Activated naive CD8-positive, alpha-beta T cell treated with anti-CD3 and anti-CD28 coated beads, Interleukin-2, amount 10 ng/mL, durations not matched to agents 7 days and 5 days (primary cell): ENCODE measurements at regions not wholly inside any gene's neighbourhood (a gene's known extent, or its start where the extent isn't known, plus 50 kb on each side); places are given as distances from the start of the nearest gene placed in this dataset.
A peak's percentile ranks its signal among the peaks of the same experiment; 100 is the strongest.

Experiments
- ATAC-seq: fragments of 150-1000 bp; cut with Tn5 transposase; one replicate; pipeline ENCODE4 v1.10.0; 2021; ENCODE audit warnings: low read depth, moderate library complexity
- POLR2A ChIA-PET: fragments of 350-600 bp; sonication (Branson Sonifier 250); formaldehyde crosslinking; loops from one replicate; lab custom pipeline; 2021; ENCODE audit warnings: antibody characterized with exemption; lab: Charles Lee
- DNase-seq: peaks from one replicate; pipeline ENCODE4 v3.0.0; 2021
- H3K27ac Mint-ChIP-seq: one replicate; pipeline ENCODE4 v1.8.0; 2022; ENCODE audit warnings: mild to moderate bottlenecking, mixed read lengths
- H3K27me3 Mint-ChIP-seq: one replicate; pipeline ENCODE4 v1.8.0; 2022; ENCODE audit warnings: mild to moderate bottlenecking, moderate library complexity, mixed read lengths
- H3K36me3 Mint-ChIP-seq: one replicate; pipeline ENCODE4 v1.8.0; 2021; ENCODE audit warnings: mild to moderate bottlenecking, mixed read lengths
- H3K4me1 Mint-ChIP-seq: one replicate; pipeline ENCODE4 v1.8.0; 2021; ENCODE audit warnings: mixed read lengths
- H3K4me3 Mint-ChIP-seq: one replicate; pipeline ENCODE4 v1.8.0; 2022; ENCODE audit warnings: mild to moderate bottlenecking, moderate library complexity, mixed read lengths
- H3K9me3 Mint-ChIP-seq: one replicate; pipeline ENCODE4 v1.8.0; 2021; ENCODE audit warnings: mixed read lengths

DNA sequence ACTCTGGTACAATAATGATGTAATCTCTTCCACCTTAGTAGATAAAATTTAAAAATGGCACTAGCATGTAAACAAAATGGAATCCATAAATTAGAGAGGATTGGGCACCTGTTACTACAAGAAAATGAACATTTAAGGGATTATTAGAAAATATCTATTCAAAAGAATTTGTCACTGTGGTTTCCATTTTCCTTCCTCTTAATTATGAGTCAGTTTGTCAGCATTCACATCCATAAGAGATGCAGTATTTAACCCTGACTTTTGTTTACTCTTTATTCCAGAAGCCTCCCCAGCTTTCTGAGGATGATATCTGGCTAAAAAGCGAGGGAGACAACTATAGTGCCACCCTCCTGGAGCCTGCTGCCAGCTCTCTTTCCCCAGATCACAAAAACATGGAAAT, 72.1 kb downstream of the C9orf152 start:
- Mint-ChIP-seq H3K4me3 (no peak overlapping the region), H3K27ac (no peak overlapping the region), H3K4me1 (no peaks in the 10 kb centered on the region), H3K27me3 (peaks cover 6% of the 10 kb centered on the region), H3K36me3 (no peaks in the 10 kb centered on the region), H3K9me3 (no peaks in the 10 kb centered on the region)
- DNase-seq (no peak), ATAC-seq (no peak)
- POLR2A ChIA-PET, result no interaction called here

GRCh38 chr9:110136802-110137201, 71.2 kb downstream of the C9orf152 start:
- POLR2A ChIA-PET, result no interaction called here
- no peak overlapping the region for H3K4me3 Mint-ChIP-seq
- peaks cover 7% of the 10 kb centered on the region for H3K27me3 Mint-ChIP-seq
- ATAC-seq (no peak), DNase-seq (no peak)
- no peaks in the 10 kb centered on the region for H3K4me1 Mint-ChIP-seq
- H3K27ac Mint-ChIP-seq, result no peak overlapping the region
- no peaks in the 10 kb centered on the region for H3K9me3 Mint-ChIP-seq
- peaks cover 4% of the 10 kb centered on the region for H3K36me3 Mint-ChIP-seq

DNA sequence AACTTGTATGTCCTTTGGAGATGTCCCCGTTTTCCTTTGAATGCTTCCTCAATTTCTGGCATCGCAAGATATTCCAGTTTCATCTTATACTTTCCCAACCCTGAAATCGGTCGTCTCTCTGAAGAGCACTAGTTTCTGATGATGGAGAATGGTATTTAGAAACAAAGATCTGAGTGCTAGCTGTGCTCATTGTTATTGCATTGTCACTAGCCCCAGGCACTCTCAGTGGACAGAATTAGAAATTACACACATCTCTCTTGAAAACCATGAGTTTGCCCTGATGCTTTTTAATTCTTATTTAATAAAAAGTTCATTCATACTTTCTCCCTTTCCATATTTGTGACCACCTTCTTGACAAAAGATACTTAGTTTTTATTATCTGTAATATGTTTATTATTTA, 67.7 kb downstream of the C9orf152 start:
- Mint-ChIP-seq H3K36me3 (peaks cover 4% of the 10 kb centered on the region), H3K9me3 (peaks cover 3% of the 10 kb centered on the region), H3K27ac (no peak overlapping the region), H3K27me3 (peaks cover 9% of the 10 kb centered on the region), H3K4me3 (no peak overlapping the region), H3K4me1 (peaks cover 27% of the 10 kb centered on the region)
- no peak for ATAC-seq
- DNase-seq, result no peak
- POLR2A ChIA-PET, result no interaction called here

DNA sequence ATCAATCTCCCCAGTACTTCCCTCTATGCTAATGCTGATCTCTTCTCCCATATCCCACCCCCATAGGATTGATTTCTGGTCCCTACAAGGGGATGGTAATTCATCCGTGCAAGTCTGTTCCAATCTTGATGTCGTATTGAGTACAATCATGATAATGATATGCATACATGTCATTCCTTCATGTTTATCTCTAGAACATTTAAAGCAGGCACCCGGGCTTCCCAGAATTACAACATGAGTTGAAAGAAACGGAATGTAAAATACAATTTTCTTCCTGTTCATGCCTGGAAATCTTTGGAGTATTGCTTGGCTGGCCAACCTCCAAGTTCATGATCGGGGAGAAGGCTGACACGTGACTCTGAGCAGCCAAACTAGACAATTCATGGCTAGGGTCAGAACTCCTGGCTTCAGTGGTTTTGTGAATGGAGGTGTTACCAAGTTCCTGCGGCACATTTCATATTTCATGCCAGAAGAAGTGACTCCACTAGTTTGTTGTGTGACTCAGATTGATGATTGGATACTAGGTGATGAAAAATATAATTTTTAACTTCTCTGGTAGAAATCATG, 66.6 kb downstream of the C9orf152 start:
- H3K4me3 Mint-ChIP-seq, result no peak overlapping the region

DNA sequence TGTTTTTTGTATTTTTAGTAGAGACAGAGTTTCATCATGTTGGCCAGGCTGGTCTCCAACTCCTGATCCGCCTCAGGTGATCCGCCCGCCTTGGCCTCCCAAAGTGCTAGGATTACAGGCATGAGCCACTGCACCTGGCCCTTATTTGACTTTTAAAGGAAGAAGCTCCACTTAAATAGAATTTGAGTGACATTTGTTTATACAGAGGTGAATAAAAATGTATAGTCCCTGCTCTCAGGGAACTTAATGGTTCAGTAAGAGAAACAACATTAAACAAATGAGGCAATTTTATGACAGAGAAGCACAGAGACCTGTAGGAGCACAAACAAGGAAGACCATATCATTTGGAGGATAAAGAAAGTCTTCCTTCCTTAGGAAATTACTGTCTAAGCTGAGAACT, 65.7 kb downstream of the C9orf152 start:
- Mint-ChIP-seq H3K27ac (peak overlapping the region; percentile 88), H3K4me3 (peak overlapping the region; percentile 5), H3K27me3 (peaks cover 9% of the 10 kb centered on the region), H3K36me3 (peaks cover 6% of the 10 kb centered on the region), H3K9me3 (peaks cover 3% of the 10 kb centered on the region), H3K4me1 (peaks cover 36% of the 10 kb centered on the region)
- POLR2A ChIA-PET, result no interaction called here
- DNase-seq (no peak), ATAC-seq (no peak)

More for the DNA sequence above, 66.6 kb downstream of the C9orf152 start:
- POLR2A ChIA-PET, result no interaction called here
- Mint-ChIP-seq H3K36me3 (peaks cover 5% of the 10 kb centered on the region), H3K27ac (no peak overlapping the region), H3K27me3 (peaks cover 9% of the 10 kb centered on the region), H3K4me1 (peaks cover 31% of the 10 kb centered on the region), H3K9me3 (peaks cover 3% of the 10 kb centered on the region)
- no peak for DNase-seq
- ATAC-seq, result no peak

DNA sequence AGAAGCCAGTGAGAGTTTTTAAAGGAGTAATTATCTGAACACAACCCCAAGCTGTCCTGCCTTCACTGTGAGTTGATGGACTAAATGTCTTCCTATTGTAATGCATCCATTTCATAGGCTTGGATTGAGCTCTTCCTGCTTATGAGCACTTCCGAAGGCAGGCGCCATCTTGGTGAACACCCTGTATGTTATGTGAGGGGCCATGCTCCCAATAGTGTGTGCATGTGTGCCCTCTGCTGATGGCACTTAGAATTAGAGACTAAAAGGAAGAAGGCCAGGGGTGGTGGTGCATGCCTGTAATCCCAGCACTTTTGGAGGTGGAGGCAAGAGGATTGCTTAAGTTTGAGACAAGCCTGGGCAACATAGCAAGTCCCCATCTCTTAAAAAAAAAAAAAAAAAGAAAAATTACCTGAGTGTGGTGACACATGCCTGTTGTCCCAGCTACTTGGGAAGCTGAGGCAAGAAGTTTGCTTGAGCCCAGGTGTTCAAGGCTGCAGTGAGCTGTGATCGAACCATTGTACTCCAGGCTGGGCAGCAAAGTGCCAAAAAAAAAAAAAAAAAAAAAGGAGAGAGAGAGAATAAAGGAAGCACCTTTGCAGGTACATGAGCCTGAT, 65.0 kb downstream of the C9orf152 start:
- POLR2A ChIA-PET, result interaction anchor here (1.9 kb wide), 1 partner anchor 14 kb away, joined by 6 read pairs; no protein-coding TSS in a partner anchor
- H3K36me3 Mint-ChIP-seq, result peaks cover 6% of the 10 kb centered on the region
- H3K27ac Mint-ChIP-seq, result peak overlapping the region; percentile 88
- H3K4me3 Mint-ChIP-seq, result peak overlapping the region; percentile 76
- H3K27me3 Mint-ChIP-seq, result peaks cover 9% of the 10 kb centered on the region
- DNase-seq (no peak), ATAC-seq (no peak)
- peaks cover 3% of the 10 kb centered on the region for H3K9me3 Mint-ChIP-seq
- peaks cover 43% of the 10 kb centered on the region for H3K4me1 Mint-ChIP-seq

DNA sequence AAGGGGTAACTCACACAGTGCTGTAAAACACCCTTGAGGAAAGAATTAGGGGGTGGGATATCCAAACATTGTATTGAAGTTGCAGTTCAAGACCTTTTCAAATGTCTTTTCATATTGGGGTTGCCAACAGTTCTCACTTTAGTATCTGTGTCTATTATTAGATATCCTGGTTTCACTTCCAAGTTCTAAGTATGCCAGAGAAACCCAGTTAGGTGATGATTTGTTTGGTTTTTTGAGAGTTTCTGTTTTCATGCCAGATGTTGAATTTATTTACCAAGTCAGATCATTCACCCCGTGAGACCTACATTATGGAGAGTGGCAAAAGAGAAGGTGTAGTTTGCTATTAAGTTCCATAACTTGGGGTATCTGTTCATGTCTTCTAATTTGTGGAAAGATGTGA, 64.5 kb downstream of the C9orf152 start:
- Mint-ChIP-seq H3K4me1 (peaks cover 48% of the 10 kb centered on the region), H3K4me3 (peak overlapping the region; percentile 76), H3K27ac (peak overlapping the region; percentile 88), H3K36me3 (peaks cover 10% of the 10 kb centered on the region), H3K9me3 (peaks cover 3% of the 10 kb centered on the region), H3K27me3 (peaks cover 9% of the 10 kb centered on the region)
- ATAC-seq (no peak), DNase-seq (no peak)
- POLR2A ChIA-PET, result interaction anchor here (1.0 to 1.9 kb wide), 3 partner anchors 13 to 18 kb away, joined by 3 to 7 read pairs (median 6); no protein-coding TSS in a partner anchor

- peak; percentile 77 for ATAC-seq
- H3K4me3 Mint-ChIP-seq, result peak overlapping the region; percentile 76
Observed at GRCh38 chr9:110143950-110144545, 63.9 kb downstream of the C9orf152 start.

GRCh38 chr9:110146373-110146772, 61.6 kb downstream of the C9orf152 start:
- H3K9me3 Mint-ChIP-seq, result peaks cover 3% of the 10 kb centered on the region
- POLR2A ChIA-PET, result no interaction called here
- no peak for DNase-seq
- H3K36me3 Mint-ChIP-seq, result peaks cover 21% of the 10 kb centered on the region
- H3K27me3 Mint-ChIP-seq, result peaks cover 4% of the 10 kb centered on the region
- no peak for ATAC-seq
- H3K4me1 Mint-ChIP-seq, result peaks cover 70% of the 10 kb centered on the region
- H3K27ac Mint-ChIP-seq, result peak overlapping the region; percentile 78
- H3K4me3 Mint-ChIP-seq, result peak overlapping the region; percentile 16

More at GRCh38 chr9:110143950-110144545, 63.9 kb downstream of the C9orf152 start:
- DNase-seq, result no peak
- peaks cover 49% of the 10 kb centered on the region for H3K4me1 Mint-ChIP-seq
- peak overlapping the region; percentile 88 for H3K27ac Mint-ChIP-seq
- POLR2A ChIA-PET, result interaction anchor here (0.6 to 1.9 kb wide), 5 partner anchors 11 to 112 kb away, joined by 3 to 7 read pairs (median 3); partner anchors contain the start of gene TXN
- peaks cover 3% of the 10 kb centered on the region for H3K9me3 Mint-ChIP-seq
- peaks cover 9% of the 10 kb centered on the region for H3K27me3 Mint-ChIP-seq
- H3K36me3 Mint-ChIP-seq, result peaks cover 10% of the 10 kb centered on the region

DNA sequence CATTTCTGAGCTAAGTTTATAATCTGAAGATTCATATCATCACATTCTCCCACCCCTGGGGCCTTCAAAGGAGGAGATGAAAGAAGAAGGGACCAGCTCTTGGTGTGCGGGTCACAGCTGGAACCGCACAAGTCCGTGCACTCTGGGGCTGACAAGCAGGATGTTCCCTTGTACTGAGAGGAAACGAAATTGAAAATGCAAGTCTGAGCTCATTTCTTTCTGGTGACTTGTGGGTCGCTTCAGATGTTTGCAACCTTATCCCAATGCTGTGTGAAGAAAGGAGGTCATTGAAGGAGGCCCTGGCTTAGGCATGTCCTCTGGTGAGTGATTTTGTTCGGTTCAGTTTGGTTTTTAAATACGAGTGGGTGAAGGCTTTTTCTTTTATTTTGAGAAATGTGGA, 59.6 kb downstream of the C9orf152 start:
- DNase-seq (peak; percentile 63), ATAC-seq (peak; percentile 86)
- Mint-ChIP-seq H3K27me3 (peaks cover 4% of the 10 kb centered on the region), H3K9me3 (no peaks in the 10 kb centered on the region), H3K36me3 (peaks cover 23% of the 10 kb centered on the region), H3K4me3 (peak overlapping the region; percentile 90), H3K4me1 (peaks cover 72% of the 10 kb centered on the region), H3K27ac (peak overlapping the region; percentile 97)
- POLR2A ChIA-PET, result interaction anchor here (0.6 to 2.9 kb wide), 7 partner anchors 9 to 108 kb away, joined by 3 to 27 read pairs (median 6); partner anchors contain the start of gene TXN

- POLR2A ChIA-PET, result interaction anchor here (0.6 to 2.9 kb wide), 8 partner anchors 8 to 181 kb away, joined by 3 to 27 read pairs (median 6); partner anchors contain the start of gene TXN
- Mint-ChIP-seq H3K4me1 (peaks cover 70% of the 10 kb centered on the region), H3K4me3 (peak overlapping the region; percentile 90), H3K9me3 (no peaks in the 10 kb centered on the region), H3K27ac (peak overlapping the region; percentile 97), H3K36me3 (peaks cover 23% of the 10 kb centered on the region), H3K27me3 (peaks cover 4% of the 10 kb centered on the region)
- ATAC-seq, result no peak
- DNase-seq, result no peak
Observed at GRCh38 chr9:110148891-110149290, 59.1 kb downstream of the C9orf152 start.
